OCI-LY7 (cell line): ENCODE measurements at regions not wholly inside any gene's neighbourhood (a gene's known extent, or its start where the extent isn't known, plus 50 kb on each side); places are given as distances from the start of the nearest gene placed in this dataset.
A peak's percentile ranks its signal among the peaks of the same experiment; 100 is the strongest.

Experiments
- BruUV-seq: library from RNA; stranded (reverse); fragments of 400-500 nt; replicated peaks from 2 replicates; lab custom pipeline; 2021; lab: Mats Ljungman, UMichigan
- CTCF ChIA-PET: fragments of 300-600 bp; sonication (Branson Sonifier 250); formaldehyde crosslinking; loops from one replicate; lab custom pipeline; 2022; ENCODE audit warnings: antibody characterized with exemption; ENCODE audit not compliant: unreplicated experiment; lab: Charles Lee
- POLR2A ChIA-PET: fragments of 300-600 bp; sonication (Branson Sonifier 250); formaldehyde crosslinking; loops from one replicate; lab custom pipeline; 2022; ENCODE audit warnings: antibody characterized with exemption; lab: Charles Lee
- DNase-seq: peaks from one replicate; pipeline ENCODE4 v3.0.0-alpha.2; 2015; ENCODE audit warnings: low spot score
- H2AFZ ChIP-seq: fragments of 200-600 bp; sonication (generic), shearing (Covaris generic); 2 replicates; pipeline ENCODE4 v1.6.1; 2014; ENCODE audit warnings: mild to moderate bottlenecking, antibody characterized with exemption, low read length, moderate library complexity
- H3K27ac ChIP-seq: fragments of 200-600 bp; sonication (generic); 2 replicates; pipeline ENCODE4 v1.5.1; 2014; ENCODE audit warnings: mixed run types, low read depth, mild to moderate bottlenecking, moderate library complexity, low read length, inconsistent platforms; ENCODE audit not compliant: poor library complexity, severe bottlenecking
- H3K36me3 ChIP-seq: fragments of 200-600 bp; sonication (generic); 2 replicates; pipeline ENCODE4 v1.6.1; 2014; ENCODE audit warnings: mild to moderate bottlenecking, antibody characterized with exemption, low read length, moderate library complexity, mixed read lengths; ENCODE audit not compliant: insufficient read depth
- H3K4me1 ChIP-seq: fragments of 200-600 bp; sonication (generic); 2 replicates; pipeline ENCODE4 v1.5.1; 2014; ENCODE audit warnings: mild to moderate bottlenecking, low read length; ENCODE audit not compliant: insufficient read depth, poor library complexity, severe bottlenecking
- H3K4me2 ChIP-seq: fragments of 200-600 bp; sonication (generic); 2 replicates; pipeline ENCODE4 v1.6.1; 2014; ENCODE audit warnings: mild to moderate bottlenecking, low read length
- H3K4me3 ChIP-seq: fragments of 200-600 bp; sonication (generic); 2 replicates; pipeline ENCODE4 v1.5.1; 2014; ENCODE audit warnings: mild to moderate bottlenecking, low read depth, low read length; ENCODE audit not compliant: poor library complexity, severe bottlenecking
- H3K79me2 ChIP-seq: fragments of 200-600 bp; sonication (generic); 2 replicates; pipeline ENCODE4 v1.6.1; 2016; ENCODE audit warnings: low read depth, mild to moderate bottlenecking, low read length, moderate library complexity, mixed read lengths; ENCODE audit not compliant: insufficient read depth
- H3K9me2 ChIP-seq: fragments of 200-600 bp; sonication (generic); 2 replicates; pipeline ENCODE4 v1.6.1; 2016; ENCODE audit warnings: mild to moderate bottlenecking, low read length, mixed read lengths; ENCODE audit not compliant: insufficient read depth
- H3K9me3 ChIP-seq: fragments of 200-600 bp; sonication (generic); 2 replicates; pipeline ENCODE4 v1.6.1; 2014; ENCODE audit warnings: mild to moderate bottlenecking, mixed run types, low read length, mixed read lengths
- H4K20me1 ChIP-seq: fragments of 200-600 bp; sonication (generic); 2 replicates; pipeline ENCODE4 v1.6.1; 2014; ENCODE audit warnings: mild to moderate bottlenecking, antibody characterized with exemption, low read length, moderate library complexity, mixed read lengths; ENCODE audit not compliant: insufficient read depth
- CTCF ChIP-seq: fragments of 200-600 bp; sonication (generic); conservative IDR thresholded peaks from 2 replicates; pipeline ENCODE4 v1.5.1; 2014; ENCODE audit warnings: mild to moderate bottlenecking, antibody characterized with exemption, low read length, moderate library complexity, mixed read lengths
- EZH2phosphoT487 ChIP-seq: fragments of 200-600 bp; sonication (generic); IDR thresholded peaks from 2 replicates; pipeline ENCODE4 v1.6.1; 2018; ENCODE audit warnings: low read depth, borderline replicate concordance, mild to moderate bottlenecking, mixed run types, antibody characterized with exemption, low read length, moderate library complexity, mixed read lengths
- intact Hi-C: fragments of 100-400 bp; cut with micrococcal nuclease; formaldehyde crosslinking; loops from one replicate; pipeline ENCODE4 v1.10.0; 2022; ENCODE audit not compliant: unreplicated experiment

- Histone ChIP-seq H3K27ac (no peak overlapping the region), H3K9me3 (peaks cover 34% of the 10 kb centered on the region; the same call in 1 of the 2 replicates), H3K79me2 (no peaks in the 10 kb centered on the region), H3K36me3 (peaks cover 13% of the 10 kb centered on the region; the same call in 1 of the 2 replicates), H3K9me2 (no peaks in the 10 kb centered on the region), H3K4me3 (no peak overlapping the region), H3K4me1 (peaks cover 43% of the 10 kb centered on the region), H4K20me1 (no peaks in the 10 kb centered on the region), H2AFZ (no peak overlapping the region), H3K4me2 (no peak overlapping the region)
- ChIA-PET CTCF (no interaction called here), POLR2A (no interaction called here)
- BruUV-seq: no TSS peak
- intact Hi-C loops: loop anchor here (5.0 kb wide), 3 partner anchors 133 to 1203 kb away; partner anchors contain the start of gene BUB3
- peak; percentile 63 for DNase-seq
- TF ChIP-seq EZH2phosphoT487 (no peak), CTCF (0 out of 2 replicates have a peak, but pooled peaks have one; percentile 11)
These were observed 250.2 kb downstream of the BUB3 start for GRCh38 chr10:123404357-123404756.

GRCh38 chr10:123408660-123409059 lies 254.5 kb downstream of the BUB3 start:
- POLR2A ChIA-PET: no interaction called here
- no peaks in the 10 kb centered on the region for H4K20me1 ChIP-seq
- DNase-seq: no peak
- peaks cover 27% of the 10 kb centered on the region; the same call in 1 of the 2 replicates for H3K9me3 ChIP-seq
- peaks cover 2% of the 10 kb centered on the region for H3K4me1 ChIP-seq
- no peak overlapping the region for H3K4me3 ChIP-seq
- peaks cover 8% of the 10 kb centered on the region; the same call in 1 of the 2 replicates for H3K36me3 ChIP-seq
- no peak overlapping the region for H3K4me2 ChIP-seq
- intact Hi-C loops: no loop called here
- CTCF ChIA-PET: no interaction called here
- H2AFZ ChIP-seq: no peak overlapping the region
- TF ChIP-seq EZH2phosphoT487 (no peak), CTCF (no peak)
- no peaks in the 10 kb centered on the region for H3K79me2 ChIP-seq
- no TSS peak for BruUV-seq
- H3K9me2 ChIP-seq: no peaks in the 10 kb centered on the region
- H3K27ac ChIP-seq: no peak overlapping the region

- no peak for DNase-seq
- BruUV-seq: no TSS peak
- Histone ChIP-seq H3K36me3 (peaks cover 4% of the 10 kb centered on the region; the same call in 1 of the 2 replicates), H4K20me1 (no peaks in the 10 kb centered on the region), H3K27ac (no peak overlapping the region), H3K9me2 (no peaks in the 10 kb centered on the region), H3K4me3 (no peak overlapping the region), H3K79me2 (no peaks in the 10 kb centered on the region), H2AFZ (no peak overlapping the region), H3K9me3 (peaks cover 20% of the 10 kb centered on the region; the same call in 1 of the 2 replicates), H3K4me1 (no peaks in the 10 kb centered on the region), H3K4me2 (no peak overlapping the region)
- POLR2A ChIA-PET: no interaction called here
- intact Hi-C loops: no loop called here
- CTCF ChIA-PET: no interaction called here
- no peak for TF ChIP-seq CTCF
- no peak for TF ChIP-seq EZH2phosphoT487
These were observed 255.2 kb downstream of the BUB3 start for GRCh38 chr10:123409426-123409825.
